ENCODE measurements at regions not wholly inside any gene's neighbourhood (a gene's known extent, or its start where the extent isn't known, plus 50 kb on each side); places are given as distances from the start of the nearest gene placed in this dataset.

DNA sequence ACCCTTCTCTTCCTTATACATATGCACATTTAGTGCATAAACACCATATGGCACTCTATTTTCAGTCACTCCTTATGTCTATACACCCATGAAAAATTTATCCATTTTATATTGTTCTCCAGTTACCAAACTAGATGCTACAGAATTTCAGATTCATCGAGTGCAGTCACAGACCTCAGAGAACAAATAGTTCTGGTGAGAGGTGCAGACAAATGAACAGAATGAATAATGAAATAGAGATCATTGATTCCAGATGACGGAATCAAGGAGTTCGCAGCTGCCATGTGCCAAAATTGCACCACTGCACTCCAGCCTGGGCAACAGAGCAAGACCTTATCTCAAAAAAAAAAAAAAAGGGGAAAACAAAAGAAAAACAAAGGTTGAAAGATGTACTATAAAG lies 214.8 kb upstream of the CEP162 start:
- DNase-seq (ENCODE audit: low spot score) (no peak), ATAC-seq (ENCODE audit: insufficient number of reproducible peaks, low FRiP score, low read depth) (no peak)
- no peak overlapping the region for H3K4me3 ChIP-seq
- H3K4me1 ChIP-seq (ENCODE audit: control insufficient read depth in 1 of 2, low read depth in 2 of 2), result peaks cover 0 to 7% of the 10 kb centered on the region in 2 donors
- no peaks in the 10 kb centered on the region for H3K36me3 ChIP-seq
- H3K27ac ChIP-seq, result no peak overlapping the region
- H3K9me3 ChIP-seq, result no peaks in the 10 kb centered on the region
- H3K27me3 ChIP-seq (replicated peaks; ENCODE audit: insufficient read depth), result no peaks in the 10 kb centered on the region
- no peak for TF ChIP-seq CTCF (IDR thresholded peaks at IDR 0.05)

DNA sequence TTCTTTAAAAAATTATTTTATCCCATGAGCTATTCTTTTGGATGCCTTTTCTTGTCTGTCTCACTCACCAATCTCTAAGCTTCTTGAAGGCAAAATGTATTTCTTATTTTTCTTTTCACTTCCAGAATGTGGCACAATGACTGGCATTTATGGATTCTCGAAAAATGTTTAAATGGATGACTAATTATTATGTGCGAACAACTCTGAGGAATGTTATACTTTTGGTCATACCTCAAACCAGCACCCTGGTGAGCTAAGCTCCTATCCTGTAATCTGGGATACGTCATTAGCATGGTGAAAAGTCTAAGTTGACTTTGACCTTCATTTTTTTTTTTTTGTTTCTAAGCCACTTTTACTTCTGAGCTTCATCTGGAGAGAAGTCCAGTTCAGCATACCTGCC lies 214.0 kb upstream of the CEP162 start:
- H3K4me1 ChIP-seq (ENCODE audit: control insufficient read depth in 1 of 2, low read depth in 2 of 2), result peaks cover 0 to 7% of the 10 kb centered on the region in 2 donors
- H3K9me3 ChIP-seq, result no peaks in the 10 kb centered on the region
- ATAC-seq (ENCODE audit: insufficient number of reproducible peaks, low FRiP score, low read depth) (no peak), DNase-seq (ENCODE audit: low spot score) (no peak)
- TF ChIP-seq CTCF (IDR thresholded peaks at IDR 0.05), result no peak
- H3K27me3 ChIP-seq (replicated peaks; ENCODE audit: insufficient read depth), result no peaks in the 10 kb centered on the region
- no peak overlapping the region for H3K27ac ChIP-seq
- no peak overlapping the region for H3K4me3 ChIP-seq
- H3K36me3 ChIP-seq, result no peaks in the 10 kb centered on the region

GRCh38 chr6:84434550-84434949 lies 207.1 kb upstream of the CEP162 start:
- Histone ChIP-seq H3K27ac (no peak overlapping the region), H3K9me3 (no peaks in the 10 kb centered on the region), H3K27me3 (replicated peaks; ENCODE audit: insufficient read depth) (no peaks in the 10 kb centered on the region), H3K36me3 (no peaks in the 10 kb centered on the region), H3K4me3 (no peak overlapping the region), H3K4me1 (ENCODE audit: control insufficient read depth in 1 of 2, low read depth in 2 of 2) (no peaks in the 10 kb centered on the region)
- no peak for TF ChIP-seq CTCF (IDR thresholded peaks at IDR 0.05)
- ATAC-seq (ENCODE audit: insufficient number of reproducible peaks, low FRiP score, low read depth) (no peak), DNase-seq (ENCODE audit: low spot score) (no peak)

- ATAC-seq (ENCODE audit: insufficient number of reproducible peaks, low FRiP score, low read depth) (no peak), DNase-seq (ENCODE audit: low spot score) (no peak)
- Histone ChIP-seq H3K27ac (no peak overlapping the region), H3K36me3 (no peaks in the 10 kb centered on the region), H3K4me1 (ENCODE audit: control insufficient read depth in 1 of 2, low read depth in 2 of 2) (no peaks in the 10 kb centered on the region), H3K4me3 (no peak overlapping the region), H3K9me3 (no peaks in the 10 kb centered on the region), H3K27me3 (replicated peaks; ENCODE audit: insufficient read depth) (no peaks in the 10 kb centered on the region)
- no peak for TF ChIP-seq CTCF (IDR thresholded peaks at IDR 0.05)
These were observed 205.2 kb upstream of the CEP162 start for GRCh38 chr6:84432619-84433018.

GRCh38 chr6:84428300-84428907 lies 201.0 kb upstream of the CEP162 start:
- Histone ChIP-seq H3K27me3 (replicated peaks; ENCODE audit: insufficient read depth) (no peaks in the 10 kb centered on the region), H3K27ac (no peak overlapping the region), H3K36me3 (no peaks in the 10 kb centered on the region), H3K4me3 (no peak overlapping the region), H3K4me1 (ENCODE audit: control insufficient read depth in 1 of 2, low read depth in 2 of 2) (peaks cover 2 to 20% of the 10 kb centered on the region in 2 donors), H3K9me3 (no peaks in the 10 kb centered on the region)
- peak; percentile 84 for TF ChIP-seq CTCF (IDR thresholded peaks at IDR 0.05)
- no peak for DNase-seq (ENCODE audit: low spot score)
- no peak for ATAC-seq (ENCODE audit: insufficient number of reproducible peaks, low FRiP score, low read depth)

Data from thoracic aorta (tissue), 2 donors.